Keratinocyte (primary cell): ENCODE measurements at regions not wholly inside any gene's neighbourhood (a gene's known extent, or its start where the extent isn't known, plus 50 kb on each side); places are given as distances from the start of the nearest gene placed in this dataset.

Experiments
- DNase-seq: peaks from one replicate; pipeline ENCODE4 v3.0.0-alpha.2; 2011; ENCODE audit warnings: low read depth, missing footprints, low spot score
- FAIRE-seq: peaks from 2 replicates; lab custom pipeline; 2011; peaks lifted over from hg19 to GRCh38; lab: Jason Lieb, UNC
- H2AFZ ChIP-seq: 2 replicates; pipeline ENCODE4 v1.6.0; 2012; ENCODE audit warnings: low read length, control low read depth, inconsistent platforms; ENCODE audit not compliant: control insufficient read depth
- H3K27ac ChIP-seq: 2 replicates; pipeline ENCODE4 v1.5.1; 2011; ENCODE audit warnings: low read length; ENCODE audit not compliant: control insufficient read depth, insufficient read depth
- H3K27me3 ChIP-seq: 3 replicates; pipeline ENCODE4 v1.6.0; 2011; ENCODE audit warnings: low read length; ENCODE audit not compliant: control insufficient read depth, insufficient read depth; ENCODE audit errors: extremely low read depth
- H3K36me3 ChIP-seq, 2 experiments: 2 replicates in 1 of 2; 3 replicates in 1 of 2; pipeline ENCODE4 v1.5.1; 2011; ENCODE audit warnings: low read length in 2 of 2, mild to moderate bottlenecking in 1 of 2; ENCODE audit not compliant: control insufficient read depth in 2 of 2, insufficient read depth in 2 of 2; ENCODE audit errors: extremely low read depth in 1 of 2
- H3K4me1 ChIP-seq: 3 replicates; pipeline ENCODE4 v1.5.1; 2011; ENCODE audit warnings: low read length; ENCODE audit not compliant: control insufficient read depth, insufficient read depth; ENCODE audit errors: extremely low read depth
- H3K4me2 ChIP-seq: 3 replicates; pipeline ENCODE4 v1.6.0; 2011; ENCODE audit warnings: low read depth, low read length; ENCODE audit not compliant: control insufficient read depth, insufficient read depth; ENCODE audit errors: extremely low read depth
- H3K4me3 ChIP-seq, 3 experiments: fragments of 200-600 bp in 1 of 3; sonication (generic) in 1 of 3; 2 replicates in 2 of 3; 3 replicates in 1 of 3; pipeline ENCODE4 v1.5.1; 2011 to 2016; ENCODE audit warnings: low read length in 3 of 3, mild to moderate bottlenecking in 3 of 3, control low read depth in 2 of 3, inconsistent platforms in 1 of 3, low read depth in 1 of 3, mixed read lengths in 1 of 3, mixed run types in 1 of 3, moderate library complexity in 1 of 3; ENCODE audit not compliant: control insufficient read depth in 2 of 3, insufficient read depth in 2 of 3; ENCODE audit errors: extremely low read depth in 1 of 3
- H3K79me2 ChIP-seq: 2 replicates; pipeline ENCODE4 v1.6.0; 2012; ENCODE audit warnings: low read length; ENCODE audit not compliant: control insufficient read depth, insufficient read depth
- H3K9ac ChIP-seq: 3 replicates; pipeline ENCODE4 v1.6.0; 2011; ENCODE audit warnings: low read length; ENCODE audit not compliant: control insufficient read depth, insufficient read depth; ENCODE audit errors: extremely low read depth
- H3K9me1 ChIP-seq: 3 replicates; pipeline ENCODE4 v1.6.0; 2011; ENCODE audit warnings: low read length; ENCODE audit not compliant: control insufficient read depth, insufficient read depth; ENCODE audit errors: extremely low read depth
- H3K9me3 ChIP-seq: 2 replicates; pipeline ENCODE4 v1.5.1; 2012; ENCODE audit warnings: low read depth, low read length; ENCODE audit not compliant: control insufficient read depth
- H4K20me1 ChIP-seq: 3 replicates; pipeline ENCODE4 v1.6.0; 2011; ENCODE audit warnings: low read length; ENCODE audit not compliant: control insufficient read depth, insufficient read depth; ENCODE audit errors: extremely low read depth
- EZH2 ChIP-seq: IDR thresholded peaks from one replicate; pipeline ENCODE4 v1.6.1; 2012; ENCODE audit warnings: inconsistent platforms, mild to moderate bottlenecking, low read length, moderate library complexity
- dilution Hi-C: fragments of 300-500 bp; cut with MboI; formaldehyde crosslinking; loops from one replicate; pipeline ENCODE4 v1.7.0; 2020; ENCODE audit warnings: low sequenced_read_pairs; ENCODE audit not compliant: extremely low pct_ligation_motif_present
- TF ChIP-seq, protein P1 (sequence below), 3 experiments: IDR thresholded peaks in 1 of 3; conservative IDR thresholded peaks in 1 of 3; optimal IDR thresholded peaks in 1 of 3; 2 replicates in 2 of 3; 3 replicates in 1 of 3; pipeline versions ENCODE3 to v1.5.1; 2011; ENCODE audit warnings: low read length in 3 of 3, mild to moderate bottlenecking in 3 of 3, moderate library complexity in 2 of 3, control low read depth in 1 of 3, inconsistent platforms in 1 of 3; ENCODE audit not compliant: insufficient read depth in 2 of 3; ENCODE audit errors: extremely low read depth in 1 of 3

DNA sequence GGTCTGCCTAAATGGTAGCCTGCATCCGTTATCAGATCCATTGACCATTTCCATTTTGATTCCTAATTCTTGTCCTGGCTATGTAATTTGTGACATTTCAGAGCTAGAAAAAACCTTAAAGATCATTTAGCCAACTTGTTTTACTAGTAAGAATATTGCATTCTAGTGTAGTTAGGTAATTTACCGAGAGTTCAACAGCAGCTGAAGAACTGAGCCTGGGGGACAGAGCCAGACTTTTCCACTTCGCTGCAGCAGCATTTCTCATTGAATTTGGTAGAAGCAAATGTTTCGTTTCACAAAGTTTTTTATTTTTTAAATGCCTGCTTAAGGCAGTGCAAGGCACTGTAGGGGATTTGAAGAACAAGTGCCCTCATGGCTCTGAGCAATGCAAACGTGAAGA, 59.2 kb upstream of the MARCHF10 start:
- H2AFZ ChIP-seq: no peak overlapping the region
- H4K20me1 ChIP-seq: no peaks in the 10 kb centered on the region
- H3K27ac ChIP-seq: no peak overlapping the region
- H3K9me3 ChIP-seq: no peaks in the 10 kb centered on the region
- no peaks in the 10 kb centered on the region for H3K9me1 ChIP-seq
- dilution Hi-C loops: no loop called here
- H3K36me3 ChIP-seq: no peaks in the 10 kb centered on the region
- H3K27me3 ChIP-seq: peaks cover 3% of the 10 kb centered on the region
- no peaks in the 10 kb centered on the region for H3K4me1 ChIP-seq
- TF ChIP-seq, protein P1, sequence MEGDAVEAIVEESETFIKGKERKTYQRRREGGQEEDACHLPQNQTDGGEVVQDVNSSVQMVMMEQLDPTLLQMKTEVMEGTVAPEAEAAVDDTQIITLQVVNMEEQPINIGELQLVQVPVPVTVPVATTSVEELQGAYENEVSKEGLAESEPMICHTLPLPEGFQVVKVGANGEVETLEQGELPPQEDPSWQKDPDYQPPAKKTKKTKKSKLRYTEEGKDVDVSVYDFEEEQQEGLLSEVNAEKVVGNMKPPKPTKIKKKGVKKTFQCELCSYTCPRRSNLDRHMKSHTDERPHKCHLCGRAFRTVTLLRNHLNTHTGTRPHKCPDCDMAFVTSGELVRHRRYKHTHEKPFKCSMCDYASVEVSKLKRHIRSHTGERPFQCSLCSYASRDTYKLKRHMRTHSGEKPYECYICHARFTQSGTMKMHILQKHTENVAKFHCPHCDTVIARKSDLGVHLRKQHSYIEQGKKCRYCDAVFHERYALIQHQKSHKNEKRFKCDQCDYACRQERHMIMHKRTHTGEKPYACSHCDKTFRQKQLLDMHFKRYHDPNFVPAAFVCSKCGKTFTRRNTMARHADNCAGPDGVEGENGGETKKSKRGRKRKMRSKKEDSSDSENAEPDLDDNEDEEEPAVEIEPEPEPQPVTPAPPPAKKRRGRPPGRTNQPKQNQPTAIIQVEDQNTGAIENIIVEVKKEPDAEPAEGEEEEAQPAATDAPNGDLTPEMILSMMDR (optimal IDR thresholded peaks at IDR 0.05 in 1 of 3, IDR thresholded peaks at IDR 0.05 in 1 of 3, conservative IDR thresholded peaks at IDR 0.05 in 1 of 3; ENCODE audit: extremely low read depth in 1 of 3, insufficient read depth in 2 of 3, low read length in 3 of 3): no peak
- TF ChIP-seq EZH2: no peak
- H3K4me3 ChIP-seq: no peak overlapping the region
- no peak overlapping the region for H3K9ac ChIP-seq
- no peaks in the 10 kb centered on the region for H3K79me2 ChIP-seq
- no peak overlapping the region for H3K4me2 ChIP-seq
- FAIRE-seq (no peak), DNase-seq (no peak)

DNA sequence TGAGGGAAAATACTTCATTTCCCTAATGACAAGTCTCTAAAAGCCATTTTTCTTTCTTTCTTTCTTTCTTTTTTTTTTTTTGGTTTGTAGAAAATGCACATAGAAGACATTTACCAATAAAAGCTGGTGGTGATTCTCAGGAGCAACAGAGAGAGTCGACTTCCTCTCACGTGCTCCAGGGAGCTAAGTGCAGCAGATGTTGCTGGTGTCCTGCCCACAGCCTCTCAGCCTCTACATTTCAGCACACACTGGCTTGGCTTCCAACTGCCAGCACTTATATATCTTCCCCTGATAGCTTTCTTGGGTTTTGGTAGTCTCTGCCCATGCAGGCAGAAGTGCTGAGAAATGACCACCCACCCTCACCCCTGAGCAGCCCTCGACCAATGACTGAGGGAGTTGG, 58.4 kb upstream of the MARCHF10 start:
- H3K4me2 ChIP-seq: no peak overlapping the region
- H3K9me1 ChIP-seq: no peaks in the 10 kb centered on the region
- no peak overlapping the region for H3K27ac ChIP-seq
- H3K9me3 ChIP-seq: no peaks in the 10 kb centered on the region
- peaks cover 3% of the 10 kb centered on the region for H3K27me3 ChIP-seq
- H3K4me3 ChIP-seq: no peak overlapping the region
- FAIRE-seq (no peak), DNase-seq (no peak)
- no peaks in the 10 kb centered on the region for H4K20me1 ChIP-seq
- dilution Hi-C loops: no loop called here
- no peak overlapping the region for H3K9ac ChIP-seq
- H2AFZ ChIP-seq: no peak overlapping the region
- H3K79me2 ChIP-seq: no peaks in the 10 kb centered on the region
- no peaks in the 10 kb centered on the region for H3K4me1 ChIP-seq
- TF ChIP-seq, protein P1 (optimal IDR thresholded peaks at IDR 0.05 in 1 of 3, IDR thresholded peaks at IDR 0.05 in 1 of 3, conservative IDR thresholded peaks at IDR 0.05 in 1 of 3; ENCODE audit: extremely low read depth in 1 of 3, insufficient read depth in 2 of 3, low read length in 3 of 3): no peak
- no peak for TF ChIP-seq EZH2
- no peaks in the 10 kb centered on the region for H3K36me3 ChIP-seq
